ENCODE measurements at regions not wholly inside any gene's neighbourhood (a gene's known extent, or its start where the extent isn't known, plus 50 kb on each side); places are given as distances from the start of the nearest gene placed in this dataset.

- no peak for TF ChIP-seq ZNF155 (tag by site-specific recombination; IDR thresholded peaks at IDR 0.05)
- no peak for TF ChIP-seq ZNF223 (tag by site-specific recombination; IDR thresholded peaks at IDR 0.05)
- TF ChIP-seq ZNF132 (tag by site-specific recombination; IDR thresholded peaks at IDR 0.05; ENCODE audit: borderline replicate concordance) = no peak
- TF ChIP-seq, protein P1, sequence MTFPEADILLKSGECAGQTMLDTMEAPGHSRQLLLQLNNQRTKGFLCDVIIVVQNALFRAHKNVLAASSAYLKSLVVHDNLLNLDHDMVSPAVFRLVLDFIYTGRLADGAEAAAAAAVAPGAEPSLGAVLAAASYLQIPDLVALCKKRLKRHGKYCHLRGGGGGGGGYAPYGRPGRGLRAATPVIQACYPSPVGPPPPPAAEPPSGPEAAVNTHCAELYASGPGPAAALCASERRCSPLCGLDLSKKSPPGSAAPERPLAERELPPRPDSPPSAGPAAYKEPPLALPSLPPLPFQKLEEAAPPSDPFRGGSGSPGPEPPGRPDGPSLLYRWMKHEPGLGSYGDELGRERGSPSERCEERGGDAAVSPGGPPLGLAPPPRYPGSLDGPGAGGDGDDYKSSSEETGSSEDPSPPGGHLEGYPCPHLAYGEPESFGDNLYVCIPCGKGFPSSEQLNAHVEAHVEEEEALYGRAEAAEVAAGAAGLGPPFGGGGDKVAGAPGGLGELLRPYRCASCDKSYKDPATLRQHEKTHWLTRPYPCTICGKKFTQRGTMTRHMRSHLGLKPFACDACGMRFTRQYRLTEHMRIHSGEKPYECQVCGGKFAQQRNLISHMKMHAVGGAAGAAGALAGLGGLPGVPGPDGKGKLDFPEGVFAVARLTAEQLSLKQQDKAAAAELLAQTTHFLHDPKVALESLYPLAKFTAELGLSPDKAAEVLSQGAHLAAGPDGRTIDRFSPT (tag by site-specific recombination; IDR thresholded peaks at IDR 0.05) = no peak
These were observed 217.0 kb upstream of the TMEFF2 start (continued) for GRCh38 chr2:192411755-192412154.

DNA sequence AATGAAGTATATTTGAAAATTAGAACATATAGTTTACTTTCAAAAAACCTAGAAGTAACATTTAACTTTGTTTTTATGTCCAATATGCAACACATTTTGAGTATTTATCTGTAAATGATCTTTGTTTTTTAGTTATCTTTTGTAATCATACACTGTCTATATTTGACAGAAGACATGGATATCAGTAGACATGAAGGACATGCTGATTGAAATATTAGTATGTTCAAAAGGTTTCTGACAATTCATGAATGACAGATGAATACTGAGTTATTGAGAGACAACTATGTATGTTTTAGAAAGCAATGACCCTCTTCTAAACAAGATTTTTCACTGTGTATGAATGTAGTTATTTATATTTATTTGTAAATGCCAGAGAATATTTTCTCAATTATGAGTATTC, 215.6 kb upstream of the TMEFF2 start:
- no peaks in the 10 kb centered on the region for H3K36me3 ChIP-seq (ENCODE audit: control insufficient read depth in 2 of 2, insufficient read depth in 1 of 2, low read length in 2 of 2)
- CTCF ChIA-PET = no interaction called here
- H3K27ac ChIP-seq (ENCODE audit: extremely low read depth, low read depth, low read length) = no peak overlapping the region
- H3K4me1 ChIP-seq (ENCODE audit: control insufficient read depth, insufficient read depth, low read length) = no peaks in the 10 kb centered on the region
- no peaks in the 10 kb centered on the region for H3K9me3 ChIP-seq (ENCODE audit: control insufficient read depth, insufficient read depth, low read depth, low read length)
- H3K4me3 ChIP-seq (ENCODE audit: low read depth, low read length) = no peak overlapping the region
- POLR2A ChIA-PET = no interaction called here
- TF ChIP-seq, protein P1 (tag by site-specific recombination; IDR thresholded peaks at IDR 0.05) = no peak
- TF ChIP-seq ZNF792 (tag by site-specific recombination; IDR thresholded peaks at IDR 0.05) = no peak

DNA sequence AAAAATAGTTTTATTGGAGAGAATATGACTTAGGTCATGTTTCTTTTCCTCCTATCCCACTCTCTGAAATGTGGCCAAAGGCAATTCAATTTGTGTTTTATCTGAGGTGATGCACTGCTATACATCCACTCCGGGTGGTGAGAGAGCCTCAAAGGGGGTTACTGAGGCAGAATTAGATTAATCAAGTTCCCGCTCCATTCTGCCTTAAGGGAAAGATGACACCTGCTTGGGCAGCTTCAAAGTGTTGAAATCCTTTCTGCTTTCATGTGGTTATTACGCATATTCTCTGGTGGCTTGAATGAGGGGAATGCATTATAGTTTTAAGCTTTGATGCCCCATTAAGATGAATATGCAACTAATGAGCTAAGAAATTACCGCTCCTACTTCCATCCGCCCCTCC, 213.0 kb upstream of the TMEFF2 start:
- no peaks in the 10 kb centered on the region for H3K4me1 ChIP-seq (ENCODE audit: control insufficient read depth, insufficient read depth, low read length)
- H3K9me3 ChIP-seq (ENCODE audit: control insufficient read depth, insufficient read depth, low read depth, low read length) = no peaks in the 10 kb centered on the region
- H3K4me3 ChIP-seq (ENCODE audit: low read depth, low read length) = no peak overlapping the region
- ChIA-PET CTCF (no interaction called here), POLR2A (no interaction called here)
- no peaks in the 10 kb centered on the region for H3K36me3 ChIP-seq (ENCODE audit: control insufficient read depth in 2 of 2, insufficient read depth in 1 of 2, low read length in 2 of 2)
- H3K27ac ChIP-seq (ENCODE audit: extremely low read depth, low read depth, low read length) = no peak overlapping the region
- TF ChIP-seq ZNF140 (tag by site-specific recombination; IDR thresholded peaks at IDR 0.05) (no peak), GLI2 (tag by site-specific recombination; IDR thresholded peaks at IDR 0.05; ENCODE audit: borderline replicate concordance, low read depth) (no peak), SETDB1 (IDR thresholded peaks at IDR 0.05; ENCODE audit: insufficient read length, low read length) (no peak), ZNF114 (tag by site-specific recombination; IDR thresholded peaks at IDR 0.05) (no peak), ZNF677 (tag by site-specific recombination; IDR thresholded peaks at IDR 0.05) (no peak), KLF9 (tag by site-specific recombination; IDR thresholded peaks at IDR 0.05; ENCODE audit: low read depth) (no peak), ZNF324 (tag by site-specific recombination; IDR thresholded peaks at IDR 0.05) (no peak), ZNF777 (tag by site-specific recombination; IDR thresholded peaks at IDR 0.05; ENCODE audit: borderline replicate concordance) (no peak), ZNF639 (tag by site-specific recombination; IDR thresholded peaks at IDR 0.05) (no peak), ZFHX2 (tag by site-specific recombination; conservative IDR thresholded peaks at IDR 0.05) (no peak), ZNF148 (tag by site-specific recombination; IDR thresholded peaks at IDR 0.05; ENCODE audit: borderline replicate concordance) (no peak), SP2 (tag by site-specific recombination; IDR thresholded peaks at IDR 0.05) (no peak)
- TF ChIP-seq, protein P2, sequence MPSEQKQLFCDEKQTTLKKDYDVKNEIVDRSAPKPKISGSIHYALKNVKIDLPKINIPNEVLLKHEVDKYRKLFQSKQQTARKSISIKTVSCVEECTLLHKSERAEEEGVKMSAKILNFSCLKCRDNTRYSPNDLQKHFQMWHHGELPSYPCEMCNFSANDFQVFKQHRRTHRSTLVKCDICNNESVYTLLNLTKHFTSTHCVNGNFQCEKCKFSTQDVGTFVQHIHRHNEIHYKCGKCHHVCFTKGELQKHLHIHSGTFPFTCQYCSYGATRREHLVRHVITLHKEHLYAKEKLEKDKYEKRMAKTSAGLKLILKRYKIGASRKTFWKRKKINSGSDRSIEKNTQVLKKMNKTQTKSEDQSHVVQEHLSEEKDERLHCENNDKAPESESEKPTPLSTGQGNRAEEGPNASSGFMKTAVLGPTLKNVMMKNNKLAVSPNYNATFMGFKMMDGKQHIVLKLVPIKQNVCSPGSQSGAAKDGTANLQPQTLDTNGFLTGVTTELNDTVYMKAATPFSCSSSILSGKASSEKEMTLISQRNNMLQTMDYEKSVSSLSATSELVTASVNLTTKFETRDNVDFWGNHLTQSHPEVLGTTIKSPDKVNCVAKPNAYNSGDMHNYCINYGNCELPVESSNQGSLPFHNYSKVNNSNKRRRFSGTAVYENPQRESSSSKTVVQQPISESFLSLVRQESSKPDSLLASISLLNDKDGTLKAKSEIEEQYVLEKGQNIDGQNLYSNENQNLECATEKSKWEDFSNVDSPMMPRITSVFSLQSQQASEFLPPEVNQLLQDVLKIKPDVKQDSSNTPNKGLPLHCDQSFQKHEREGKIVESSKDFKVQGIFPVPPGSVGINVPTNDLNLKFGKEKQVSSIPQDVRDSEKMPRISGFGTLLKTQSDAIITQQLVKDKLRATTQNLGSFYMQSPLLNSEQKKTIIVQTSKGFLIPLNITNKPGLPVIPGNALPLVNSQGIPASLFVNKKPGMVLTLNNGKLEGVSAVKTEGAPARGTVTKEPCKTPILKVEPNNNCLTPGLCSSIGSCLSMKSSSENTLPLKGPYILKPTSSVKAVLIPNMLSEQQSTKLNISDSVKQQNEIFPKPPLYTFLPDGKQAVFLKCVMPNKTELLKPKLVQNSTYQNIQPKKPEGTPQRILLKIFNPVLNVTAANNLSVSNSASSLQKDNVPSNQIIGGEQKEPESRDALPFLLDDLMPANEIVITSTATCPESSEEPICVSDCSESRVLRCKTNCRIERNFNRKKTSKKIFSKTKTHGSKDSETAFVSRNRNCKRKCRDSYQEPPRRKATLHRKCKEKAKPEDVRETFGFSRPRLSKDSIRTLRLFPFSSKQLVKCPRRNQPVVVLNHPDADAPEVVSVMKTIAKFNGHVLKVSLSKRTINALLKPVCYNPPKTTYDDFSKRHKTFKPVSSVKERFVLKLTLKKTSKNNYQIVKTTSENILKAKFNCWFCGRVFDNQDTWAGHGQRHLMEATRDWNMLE (tag by site-specific recombination; conservative IDR thresholded peaks at IDR 0.05; ENCODE audit: low read depth) = no peak
- TF ChIP-seq, protein P3, sequence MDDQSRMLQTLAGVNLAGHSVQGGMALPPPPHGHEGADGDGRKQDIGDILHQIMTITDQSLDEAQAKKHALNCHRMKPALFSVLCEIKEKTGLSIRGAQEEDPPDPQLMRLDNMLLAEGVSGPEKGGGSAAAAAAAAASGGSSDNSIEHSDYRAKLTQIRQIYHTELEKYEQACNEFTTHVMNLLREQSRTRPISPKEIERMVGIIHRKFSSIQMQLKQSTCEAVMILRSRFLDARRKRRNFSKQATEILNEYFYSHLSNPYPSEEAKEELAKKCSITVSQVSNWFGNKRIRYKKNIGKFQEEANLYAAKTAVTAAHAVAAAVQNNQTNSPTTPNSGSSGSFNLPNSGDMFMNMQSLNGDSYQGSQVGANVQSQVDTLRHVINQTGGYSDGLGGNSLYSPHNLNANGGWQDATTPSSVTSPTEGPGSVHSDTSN (CRISPR knock-in tag; IDR thresholded peaks at IDR 0.05) = no peak
